Smooth muscle cell of the brain vasculature (primary cell): ENCODE measurements at regions not wholly inside any gene's neighbourhood (a gene's known extent, or its start where the extent isn't known, plus 50 kb on each side); places are given as distances from the start of the nearest gene placed in this dataset.

Experiments used
- DNase-seq: peaks from one replicate; pipeline ENCODE4 v3.0.0-alpha.2; 2012; ENCODE audit warnings: low read depth, low spot score

GRCh38 chr13:90968166-90968904 lies 379.2 kb upstream of the MIR17HG start:
- no peak for DNase-seq

- no peak for DNase-seq
Observed at GRCh38 chr13:90974249-90974975, 373.1 kb upstream of the MIR17HG start.

GRCh38 chr13:90979059-90979458 lies 368.4 kb upstream of the MIR17HG start:
- no peak for DNase-seq

- DNase-seq = no peak
Observed at GRCh38 chr13:90984756-90985155, 362.7 kb upstream of the MIR17HG start.

GRCh38 chr13:90995001-90995400 lies 352.5 kb upstream of the MIR17HG start:
- DNase-seq = no peak

- no peak for DNase-seq
Observed at GRCh38 chr13:90995614-90996013, 351.9 kb upstream of the MIR17HG start.

GRCh38 chr13:90997951-90998350 lies 349.5 kb upstream of the MIR17HG start:
- no peak for DNase-seq

GRCh38 chr13:90999401-90999800 lies 348.1 kb upstream of the MIR17HG start:
- no peak for DNase-seq

GRCh38 chr13:91001371-91001770 lies 346.1 kb upstream of the MIR17HG start:
- DNase-seq = no peak

- DNase-seq = no peak
Observed at GRCh38 chr13:91014696-91015095, 332.8 kb upstream of the MIR17HG start.

GRCh38 chr13:91017031-91017668 lies 330.3 kb upstream of the MIR17HG start:
- DNase-seq = peak; percentile 4

- DNase-seq = no peak
Observed at GRCh38 chr13:91017669-91018053, 329.8 kb upstream of the MIR17HG start.

- DNase-seq = no peak
Observed at GRCh38 chr13:91020461-91021034, 326.9 kb upstream of the MIR17HG start.

- DNase-seq = no peak
Observed at GRCh38 chr13:91024157-91024792, 323.2 kb upstream of the MIR17HG start.

GRCh38 chr13:91025442-91025841 lies 322.0 kb upstream of the MIR17HG start:
- DNase-seq = no peak

- DNase-seq = no peak
Observed at GRCh38 chr13:91031508-91031907, 316.0 kb upstream of the MIR17HG start.

- DNase-seq = no peak
Observed at GRCh38 chr13:91032104-91032503, 315.4 kb upstream of the MIR17HG start.

GRCh38 chr13:91036886-91037285 lies 310.6 kb upstream of the MIR17HG start:
- DNase-seq = no peak

- no peak for DNase-seq
Observed at GRCh38 chr13:91042870-91043269, 304.6 kb upstream of the MIR17HG start.

- no peak for DNase-seq
Observed at GRCh38 chr13:91045351-91046034, 302.0 kb upstream of the MIR17HG start.

GRCh38 chr13:91046715-91047327 lies 300.7 kb upstream of the MIR17HG start:
- no peak for DNase-seq
